ENCODE measurements at regions not wholly inside any gene's neighbourhood (a gene's known extent, or its start where the extent isn't known, plus 50 kb on each side); places are given as distances from the start of the nearest gene placed in this dataset.

DNA sequence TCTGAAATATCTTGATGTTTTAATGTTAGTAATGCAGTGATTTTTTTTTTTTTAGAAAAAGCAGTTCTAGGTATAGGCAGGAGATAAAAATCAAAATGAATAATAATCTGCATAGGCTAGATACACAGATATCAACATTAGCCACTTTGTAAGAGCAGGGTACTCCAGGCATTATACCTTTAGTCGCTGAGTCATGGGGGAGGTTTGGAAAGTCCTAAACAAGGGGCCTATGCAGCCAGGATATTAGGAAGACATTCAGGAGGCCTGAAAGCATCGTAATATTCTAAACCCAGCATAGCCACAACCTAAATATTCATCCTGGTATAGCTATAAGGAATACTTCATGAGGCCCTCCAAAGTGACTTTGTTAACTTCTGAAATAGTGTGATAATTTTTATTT, 258.1 kb upstream of the NECTIN3 start (continued):
- TF ChIP-seq ETS1 (conservative IDR thresholded peaks at IDR 0.05; ENCODE audit: control insufficient read depth, low read depth, low read length) = no peak
- TF ChIP-seq GTF2B (IDR thresholded peaks at IDR 0.05; ENCODE audit: extremely low read depth, insufficient read length) = no peak
- no peak for TF ChIP-seq DPF2 (IDR thresholded peaks at IDR 0.05)
- TF ChIP-seq ZNF311 (CRISPR knock-in tag; IDR thresholded peaks at IDR 0.05) = no peak
- TF ChIP-seq KLF16 (IDR thresholded peaks at IDR 0.05) = no peak
- TF ChIP-seq DMBX1 (CRISPR knock-in tag; IDR thresholded peaks at IDR 0.05; ENCODE audit: borderline replicate concordance) = no peak
- TF ChIP-seq HDAC3 (IDR thresholded peaks at IDR 0.05; ENCODE audit: borderline replicate concordance, partially characterized antibody) = no peak

GRCh38 chr3:110814170-110815007, 257.2 kb upstream of the NECTIN3 start:
- H3K4me3 ChIP-seq = no peak overlapping the region
- no peak overlapping the region for H3K9ac ChIP-seq (ENCODE audit: insufficient read depth in 1 of 2, low read depth in 2 of 2, low read length in 2 of 2)
- H3K27me3 ChIP-seq (ENCODE audit: control insufficient read depth in 2 of 2, insufficient read depth in 2 of 2, low read length in 2 of 2) = no peaks in the 10 kb centered on the region
- no peaks in the 10 kb centered on the region for H3K9me3 ChIP-seq (replicated peaks; ENCODE audit: control insufficient read depth, insufficient read depth, low read depth, low read length)
- H3K27ac ChIP-seq (ENCODE audit: extremely low read depth, low read depth, low read length) = no peak overlapping the region
- POLR2A ChIA-PET = no interaction called here
- in situ Hi-C loops (cut with MboI) (no loop called here), intact Hi-C loops (cut with micrococcal nuclease) (no loop called here)
- H3K79me2 ChIP-seq (ENCODE audit: control insufficient read depth, insufficient read depth, low read length) = no peaks in the 10 kb centered on the region
- ATAC-seq (no peak), FAIRE-seq (no peak), DNase-seq (ENCODE audit: extremely low read depth in 1 of 4, low spot score in 3 of 4) (no peak)
- H3K4me2 ChIP-seq (ENCODE audit: insufficient read depth, low read length) = no peak overlapping the region
- no TSS peak for BruUV-seq (replicated peaks)
- no peak overlapping the region for H2AFZ ChIP-seq (ENCODE audit: low read depth, low read length)
- H3K9me1 ChIP-seq (ENCODE audit: control insufficient read depth, insufficient read depth, low read length) = no peaks in the 10 kb centered on the region
- no peaks in the 10 kb centered on the region for H3K4me1 ChIP-seq (replicated peaks in 1 of 2; ENCODE audit: control insufficient read depth in 2 of 2, insufficient read depth in 2 of 2, low read length in 2 of 2)
- H3K36me3 ChIP-seq (ENCODE audit: control insufficient read depth, insufficient read depth, low read length) = no peaks in the 10 kb centered on the region
- 2% methylated on average over 5 of the region's 5 CpGs for WGBS (ENCODE audit: insufficient coverage, low coverage, missing lambda C conversion rate)
- no peaks in the 10 kb centered on the region for H4K20me1 ChIP-seq (replicated peaks; ENCODE audit: control insufficient read depth, insufficient read depth, low read length)
- CTCF ChIA-PET (ENCODE audit: low intra/inter-chr PET ratio) = no interaction called here
- TF ChIP-seq MAZ (CRISPR knock-in tag; conservative IDR thresholded peaks at IDR 0.05 in 1 of 2, IDR thresholded peaks at IDR 0.05 in 1 of 2) (no peak), HMGN3 (IDR thresholded peaks at IDR 0.05; ENCODE audit: borderline replicate concordance, extremely low read depth, insufficient read length, low read depth, low read length) (no peak), RBM22 (IDR thresholded peaks at IDR 0.05; ENCODE audit: low read depth, low read length, poor library complexity, severe bottlenecking) (no peak)

All from K562 (cell line).